Prostate gland (tissue), 2 donors: ENCODE measurements at regions not wholly inside any gene's neighbourhood (a gene's known extent, or its start where the extent isn't known, plus 50 kb on each side); places are given as distances from the start of the nearest gene placed in this dataset.

Source experiments
- DNase-seq: peaks from one replicate; pipeline ENCODE4 v3.0.0-alpha.2; 2019; ENCODE audit warnings: low spot score
- H3K27ac ChIP-seq, 2 donors: fragments of 200-600 bp; sonication (generic); 2 replicates each; pipeline ENCODE4 v1.5.1; 2017 to 2019
- H3K27me3 ChIP-seq: fragments of 200-600 bp; sonication (generic); replicated peaks from 2 replicates; pipeline ENCODE4 v1.5.1; 2019; ENCODE audit not compliant: insufficient read depth
- H3K36me3 ChIP-seq, 2 donors: fragments of 200-600 bp; sonication (generic); 1 replicate in 1 of 2; 2 replicates in 1 of 2; pipeline versions ENCODE4 v1.5.1 to v1.8.1; 2017 to 2019
- H3K4me1 ChIP-seq: fragments of 200-600 bp; sonication (generic); replicated peaks from 2 replicates; pipeline ENCODE4 v1.5.1; 2019
- H3K4me3 ChIP-seq, 2 donors: fragments of 200-600 bp; sonication (generic); 2 replicates each; pipeline ENCODE4 v1.5.1; 2017 to 2019
- H3K9me3 ChIP-seq: fragments of 200-600 bp; sonication (generic); 2 replicates; pipeline ENCODE4 v1.5.1; 2017
- CTCF ChIP-seq, 4 experiments: fragments of 200-600 bp in 2 of 4; fragments of 450-650 bp in 2 of 4; sonication (generic) in 2 of 4; IDR thresholded peaks; 1 replicate in 3 of 4; 2 replicates in 1 of 4; pipeline ENCODE4 v1.5.1; 2016 to 2019; ENCODE audit warnings: antibody characterized with exemption in 4 of 4, mild to moderate bottlenecking in 2 of 4, moderate library complexity in 2 of 4
- POLR2A ChIP-seq: fragments of 450-650 bp; IDR thresholded peaks from one replicate; pipeline ENCODE4 v1.6.1; 2016; ENCODE audit warnings: antibody characterized with exemption, mild to moderate bottlenecking
- POLR2AphosphoS5 ChIP-seq: sonication (generic); formaldehyde crosslinking; IDR thresholded peaks from one replicate; pipeline ENCODE4 v1.6.1; 2017; ENCODE audit warnings: antibody characterized with exemption
- WGBS: methylation state at CpG from one replicate; pipeline ENCODE4 v1.1.5; 2018; 5-methylcytosine and 5-hydroxymethylcytosine counted together
- intact Hi-C: fragments of 100-400 bp; cut with DNase I; formaldehyde crosslinking; loops from one replicate; pipeline ENCODE4 v1.14.2; 2022

GRCh38 chr11:17157761-17158160 is 50.0 kb downstream of the PIK3C2A start:
- no peaks in the 10 kb centered on the region for H3K36me3 ChIP-seq
- TF ChIP-seq CTCF (IDR thresholded peaks at IDR 0.05): no peak
- no peak for TF ChIP-seq POLR2AphosphoS5
- no peak for TF ChIP-seq POLR2A
- no peaks in the 10 kb centered on the region for H3K4me1 ChIP-seq
- H3K9me3 ChIP-seq: no peaks in the 10 kb centered on the region
- no peak overlapping the region for H3K27ac ChIP-seq
- intact Hi-C loops: no loop called here
- WGBS: 92% methylated on average over 4 of the region's 4 CpGs
- no peaks in the 10 kb centered on the region for H3K27me3 ChIP-seq
- no peak overlapping the region for H3K4me3 ChIP-seq
- DNase-seq: no peak

- Histone ChIP-seq H3K27ac (no peak overlapping the region), H3K27me3 (no peaks in the 10 kb centered on the region), H3K36me3 (no peaks in the 10 kb centered on the region), H3K4me3 (no peak overlapping the region), H3K9me3 (no peaks in the 10 kb centered on the region), H3K4me1 (no peaks in the 10 kb centered on the region)
- no peak for DNase-seq
- TF ChIP-seq CTCF (IDR thresholded peaks at IDR 0.05): no peak
- intact Hi-C loops: no loop called here
- WGBS: 89% methylated on average over 2 of the region's 2 CpGs
Observed at GRCh38 chr11:17156283-17156682, 51.5 kb downstream of the PIK3C2A start.

- Histone ChIP-seq H3K4me3 (no peak overlapping the region), H3K36me3 (no peaks in the 10 kb centered on the region), H3K9me3 (no peaks in the 10 kb centered on the region), H3K27me3 (no peaks in the 10 kb centered on the region), H3K4me1 (no peaks in the 10 kb centered on the region), H3K27ac (no peak overlapping the region)
- no peak for DNase-seq
- intact Hi-C loops: no loop called here
- TF ChIP-seq CTCF (IDR thresholded peaks at IDR 0.05) (no peak), POLR2AphosphoS5 (no peak)
- WGBS: 97% methylated on average over 1 of the region's 1 CpG
Observed at GRCh38 chr11:17154409-17155159, 53.2 kb downstream of the PIK3C2A start.

- intact Hi-C loops: no loop called here
Observed at GRCh38 chr11:17153757-17154156, 54.0 kb downstream of the PIK3C2A start.

More at GRCh38 chr11:17153757-17154156, 54.0 kb downstream of the PIK3C2A start:
- DNase-seq: no peak
- no peak overlapping the region for H3K4me3 ChIP-seq
- 83% methylated on average over 2 of the region's 2 CpGs for WGBS
- no peaks in the 10 kb centered on the region for H3K36me3 ChIP-seq
- H3K27ac ChIP-seq: no peak overlapping the region
- no peaks in the 10 kb centered on the region for H3K4me1 ChIP-seq
- no peaks in the 10 kb centered on the region for H3K9me3 ChIP-seq
- no peak for TF ChIP-seq POLR2AphosphoS5
- no peak for TF ChIP-seq CTCF (IDR thresholded peaks at IDR 0.05)
- no peak for TF ChIP-seq POLR2A
- H3K27me3 ChIP-seq: no peaks in the 10 kb centered on the region
